HG03095 (cell line): ENCODE measurements at regions not wholly inside any gene's neighbourhood (a gene's known extent, or its start where the extent isn't known, plus 50 kb on each side); places are given as distances from the start of the nearest gene placed in this dataset.
"Not testable (repeated sequence)": the region's sequence is repeated elsewhere in the genome, so short reads cannot be mapped to it uniquely, and the experiment has no call there.

Experiments
- ATAC-seq: cut with Tn5 transposase; IDR thresholded peaks from one replicate; pipeline ENCODE4 v1.9.1; 2021; ENCODE audit warnings: moderate library complexity; ENCODE audit not compliant: unreplicated experiment

- no peak for ATAC-seq
Observed at GRCh38 chr15:67918205-67918861, 78.5 kb upstream of the RNU6-1 start.

GRCh38 chr15:67920524-67921240 lies 80.8 kb upstream of the RNU6-1 start:
- no peak for ATAC-seq

- ATAC-seq = no peak
Observed at GRCh38 chr15:67922106-67922675, 82.3 kb upstream of the RNU6-1 start.

GRCh38 chr15:67922971-67923945 lies 83.4 kb upstream of the RNU6-1 start:
- no peak for ATAC-seq

- no peak for ATAC-seq
Observed at GRCh38 chr15:67924359-67924974, 84.6 kb upstream of the RNU6-1 start.

- no peak for ATAC-seq
Observed at GRCh38 chr15:67925182-67925581, 85.3 kb upstream of the RNU6-1 start.

- no peak for ATAC-seq
Observed at GRCh38 chr15:67927501-67928168, 87.8 kb upstream of the RNU6-1 start.

- ATAC-seq = no peak
Observed at GRCh38 chr15:67928666-67929065, 88.8 kb upstream of the RNU6-1 start.

GRCh38 chr15:67930720-67931119 lies 90.9 kb upstream of the RNU6-1 start:
- ATAC-seq = no peak

GRCh38 chr15:67931861-67932260 lies 92.0 kb upstream of the RNU6-1 start:
- ATAC-seq = no peak

GRCh38 chr15:67934126-67934525 lies 94.3 kb upstream of the RNU6-1 start:
- ATAC-seq = not testable (repeated sequence)

GRCh38 chr15:67935244-67935643 lies 95.4 kb upstream of the RNU6-1 start:
- ATAC-seq = no peak

GRCh38 chr15:67936258-67936657 lies 96.4 kb upstream of the RNU6-1 start:
- ATAC-seq = no peak

- ATAC-seq = no peak
Observed at GRCh38 chr15:67937153-67937761, 97.4 kb upstream of the RNU6-1 start.

- not testable (repeated sequence) for ATAC-seq
Observed at GRCh38 chr15:67939179-67939578, 99.3 kb upstream of the RNU6-1 start.

- ATAC-seq = not testable (repeated sequence)
Observed at GRCh38 chr15:67939588-67940323, 99.9 kb upstream of the RNU6-1 start.

- ATAC-seq = no peak
Observed at GRCh38 chr15:67940324-67940719, 100.5 kb upstream of the RNU6-1 start.

- no peak for ATAC-seq
Observed at GRCh38 chr15:67941648-67942310, 101.9 kb upstream of the RNU6-1 start.
